ENCODE measurements at regions not wholly inside any gene's neighbourhood (a gene's known extent, or its start where the extent isn't known, plus 50 kb on each side); places are given as distances from the start of the nearest gene placed in this dataset.

- TF ChIP-seq EP300 (IDR thresholded peaks at IDR 0.05) (no peak), POLR2A (IDR thresholded peaks at IDR 0.05) (no peak), POLR2AphosphoS5 (IDR thresholded peaks at IDR 0.05) (no peak), CTCF (IDR thresholded peaks at IDR 0.05) (no peak)
- DNase-seq, result no peak
- Histone ChIP-seq H3K27ac (no peak overlapping the region), H3K36me3 (no peaks in the 10 kb centered on the region), H3K4me1 (peaks cover 0 to 11% (median 5%) of the 10 kb centered on the region in 4 donors), H3K27me3 (no peaks in the 10 kb centered on the region), H3K9me3 (no peaks in the 10 kb centered on the region), H3K4me3 (no peak overlapping the region)
- intact Hi-C loops (cut with DNase I; ENCODE audit: low total_unique reads), result no loop called here
- 79 to 93% (median 90%) methylated on average over 2 of the region's 2 CpGs for WGBS, 5 donors
Measured at GRCh38 chr4:128359422-128359821, 71.8 kb upstream of the PGRMC2 start.

- 25 to 49% (median 38%) methylated on average over 2 of the region's 2 CpGs for WGBS, 5 donors
- Histone ChIP-seq H3K27me3 (no peaks in the 10 kb centered on the region), H3K27ac (peak overlapping the region in 1 of 5 donors; percentile 31), H3K4me1 (peaks cover 0 to 16% (median 11%) of the 10 kb centered on the region in 4 donors), H3K9me3 (no peaks in the 10 kb centered on the region), H3K36me3 (no peaks in the 10 kb centered on the region), H3K4me3 (no peak overlapping the region)
- DNase-seq, result no peak
- TF ChIP-seq POLR2AphosphoS5 (IDR thresholded peaks at IDR 0.05), result no peak
- TF ChIP-seq POLR2A (IDR thresholded peaks at IDR 0.05), result no peak
- TF ChIP-seq CTCF (IDR thresholded peaks at IDR 0.05), result no peak
- no peak for TF ChIP-seq EP300 (IDR thresholded peaks at IDR 0.05)
- intact Hi-C loops (cut with DNase I; ENCODE audit: low total_unique reads), result no loop called here
Measured at GRCh38 chr4:128358913-128359279, 71.3 kb upstream of the PGRMC2 start.

- intact Hi-C loops (cut with DNase I; ENCODE audit: low total_unique reads), result no loop called here
- 48 to 62% (median 52%) methylated on average over 6 to 7 of the region's 7 CpGs for WGBS, 5 donors
- no peak overlapping the region for H3K4me3 ChIP-seq
- peaks cover 0 to 19% (median 13%) of the 10 kb centered on the region in 4 donors for H3K4me1 ChIP-seq
- no peak for DNase-seq
- no peaks in the 10 kb centered on the region for H3K27me3 ChIP-seq
- no peaks in the 10 kb centered on the region for H3K9me3 ChIP-seq
- TF ChIP-seq POLR2AphosphoS5 (IDR thresholded peaks at IDR 0.05) (peak in 1 of 3 donors; percentile 28), CTCF (IDR thresholded peaks at IDR 0.05) (no peak)
- H3K36me3 ChIP-seq, result no peaks in the 10 kb centered on the region
- H3K27ac ChIP-seq, result peak overlapping the region in 2 of 5 donors; percentile 28 to 31
Measured at GRCh38 chr4:128358231-128358912, 70.8 kb upstream of the PGRMC2 start.

GRCh38 chr4:128357286-128357685 lies 69.7 kb upstream of the PGRMC2 start:
- intact Hi-C loops (cut with DNase I; ENCODE audit: low total_unique reads), result no loop called here
- Histone ChIP-seq H3K4me1 (peaks cover 0 to 19% (median 13%) of the 10 kb centered on the region in 4 donors), H3K4me3 (no peak overlapping the region), H3K27ac (no peak overlapping the region), H3K27me3 (no peaks in the 10 kb centered on the region), H3K36me3 (no peaks in the 10 kb centered on the region), H3K9me3 (no peaks in the 10 kb centered on the region)
- no peak for DNase-seq
- WGBS, 5 donors, result 53 to 88% (median 60%) methylated on average over 2 of the region's 2 CpGs
- TF ChIP-seq POLR2AphosphoS5 (IDR thresholded peaks at IDR 0.05), result no peak
- no peak for TF ChIP-seq POLR2A (IDR thresholded peaks at IDR 0.05)
- no peak for TF ChIP-seq EP300 (IDR thresholded peaks at IDR 0.05)
- no peak for TF ChIP-seq CTCF (IDR thresholded peaks at IDR 0.05)
